ENCODE measurements at regions not wholly inside any gene's neighbourhood (a gene's known extent, or its start where the extent isn't known, plus 50 kb on each side); places are given as distances from the start of the nearest gene placed in this dataset.

- Histone ChIP-seq H3K9me3 (ENCODE audit: control insufficient read depth, low read length) (no peaks in the 10 kb centered on the region), H3K4me3 (ENCODE audit: low read length) (no peak overlapping the region), H3K4me1 (ENCODE audit: control insufficient read depth, insufficient read depth, low read length) (no peaks in the 10 kb centered on the region), H3K27me3 (ENCODE audit: control insufficient read depth, insufficient read depth) (no peaks in the 10 kb centered on the region), H3K27ac (ENCODE audit: low read length) (no peak overlapping the region)
- intact Hi-C loops (cut with DNase I) = no loop called here
- ATAC-seq (peak; percentile 29 to 37), DNase-seq (peak; percentile 47 to 83 (median 78))
- 9% methylated on average over 7 of the region's 7 CpGs for WGBS
Measured at GRCh38 chr9:124180557-124180956, 77.2 kb upstream of the NEK6 start.

- ATAC-seq (no peak), DNase-seq (no peak)
- intact Hi-C loops (cut with DNase I) = no loop called here
- Histone ChIP-seq H3K4me3 (ENCODE audit: low read length) (no peak overlapping the region), H3K27me3 (ENCODE audit: control insufficient read depth, insufficient read depth) (no peaks in the 10 kb centered on the region), H3K9me3 (ENCODE audit: control insufficient read depth, low read length) (no peaks in the 10 kb centered on the region), H3K4me1 (ENCODE audit: control insufficient read depth, insufficient read depth, low read length) (no peaks in the 10 kb centered on the region), H3K27ac (ENCODE audit: low read length) (no peak overlapping the region)
- WGBS = 65% methylated on average over 5 of the region's 5 CpGs
Measured at GRCh38 chr9:124182741-124183140, 75.0 kb upstream of the NEK6 start.

- 96% methylated on average over 3 of the region's 3 CpGs for WGBS
- Histone ChIP-seq H3K4me1 (ENCODE audit: control insufficient read depth, insufficient read depth, low read length) (no peaks in the 10 kb centered on the region), H3K27ac (ENCODE audit: low read length) (no peak overlapping the region), H3K4me3 (ENCODE audit: low read length) (no peak overlapping the region), H3K27me3 (ENCODE audit: control insufficient read depth, insufficient read depth) (no peaks in the 10 kb centered on the region), H3K9me3 (ENCODE audit: control insufficient read depth, low read length) (no peaks in the 10 kb centered on the region)
- ATAC-seq = no peak
- no peak for DNase-seq
- intact Hi-C loops (cut with DNase I) = no loop called here
Measured at GRCh38 chr9:124183772-124184171, 74.0 kb upstream of the NEK6 start.

GRCh38 chr9:124185413-124185812 is 72.3 kb upstream of the NEK6 start:
- DNase-seq (no peak), ATAC-seq (no peak)
- H3K27ac ChIP-seq (ENCODE audit: low read length) = no peak overlapping the region
- no peaks in the 10 kb centered on the region for H3K27me3 ChIP-seq (ENCODE audit: control insufficient read depth, insufficient read depth)
- intact Hi-C loops (cut with DNase I) = no loop called here
- no peaks in the 10 kb centered on the region for H3K9me3 ChIP-seq (ENCODE audit: control insufficient read depth, low read length)
- H3K4me3 ChIP-seq (ENCODE audit: low read length) = no peak overlapping the region
- 93% methylated on average over 5 of the region's 5 CpGs for WGBS
- no peaks in the 10 kb centered on the region for H3K4me1 ChIP-seq (ENCODE audit: control insufficient read depth, insufficient read depth, low read length)

- Histone ChIP-seq H3K27me3 (ENCODE audit: control insufficient read depth, insufficient read depth) (no peaks in the 10 kb centered on the region), H3K9me3 (ENCODE audit: control insufficient read depth, low read length) (no peaks in the 10 kb centered on the region), H3K4me3 (ENCODE audit: low read length) (no peak overlapping the region), H3K27ac (ENCODE audit: low read length) (no peak overlapping the region), H3K4me1 (ENCODE audit: control insufficient read depth, insufficient read depth, low read length) (no peaks in the 10 kb centered on the region)
- intact Hi-C loops (cut with DNase I) = no loop called here
- WGBS = 66% methylated on average over 3 of the region's 3 CpGs
- DNase-seq (no peak), ATAC-seq (no peak)
Measured at GRCh38 chr9:124187311-124187710, 70.4 kb upstream of the NEK6 start.

GRCh38 chr9:124188331-124189110 is 69.2 kb upstream of the NEK6 start:
- 76% methylated on average over 3 of the region's 3 CpGs for WGBS
- no peak for DNase-seq

GRCh38 chr9:124190761-124191160 is 67.0 kb upstream of the NEK6 start:
- WGBS = 77% methylated on average over 10 of the region's 10 CpGs
- no peak for ATAC-seq

More at GRCh38 chr9:124188331-124189110, 69.2 kb upstream of the NEK6 start:
- H3K4me1 ChIP-seq (ENCODE audit: control insufficient read depth, insufficient read depth, low read length) = no peaks in the 10 kb centered on the region
- no peak for ATAC-seq
- H3K27me3 ChIP-seq (ENCODE audit: control insufficient read depth, insufficient read depth) = no peaks in the 10 kb centered on the region
- no peak overlapping the region for H3K27ac ChIP-seq (ENCODE audit: low read length)
- intact Hi-C loops (cut with DNase I) = no loop called here
- no peak overlapping the region for H3K4me3 ChIP-seq (ENCODE audit: low read length)
- no peaks in the 10 kb centered on the region for H3K9me3 ChIP-seq (ENCODE audit: control insufficient read depth, low read length)

GRCh38 chr9:124191691-124192395 is 65.9 kb upstream of the NEK6 start:
- H3K27me3 ChIP-seq (ENCODE audit: control insufficient read depth, insufficient read depth) = no peaks in the 10 kb centered on the region
- WGBS = 91% methylated on average over 6 of the region's 6 CpGs
- H3K9me3 ChIP-seq (ENCODE audit: control insufficient read depth, low read length) = no peaks in the 10 kb centered on the region
- DNase-seq (no peak), ATAC-seq (no peak)
- H3K4me1 ChIP-seq (ENCODE audit: control insufficient read depth, insufficient read depth, low read length) = no peaks in the 10 kb centered on the region
- no peak overlapping the region for H3K27ac ChIP-seq (ENCODE audit: low read length)
- intact Hi-C loops (cut with DNase I) = no loop called here
- no peak overlapping the region for H3K4me3 ChIP-seq (ENCODE audit: low read length)

More at GRCh38 chr9:124190761-124191160, 67.0 kb upstream of the NEK6 start:
- no peak overlapping the region for H3K4me3 ChIP-seq (ENCODE audit: low read length)
- H3K27me3 ChIP-seq (ENCODE audit: control insufficient read depth, insufficient read depth) = no peaks in the 10 kb centered on the region
- no peaks in the 10 kb centered on the region for H3K4me1 ChIP-seq (ENCODE audit: control insufficient read depth, insufficient read depth, low read length)
- intact Hi-C loops (cut with DNase I) = no loop called here
- H3K27ac ChIP-seq (ENCODE audit: low read length) = no peak overlapping the region
- no peak for DNase-seq
- no peaks in the 10 kb centered on the region for H3K9me3 ChIP-seq (ENCODE audit: control insufficient read depth, low read length)

GRCh38 chr9:124196814-124197176 is 61.0 kb upstream of the NEK6 start:
- intact Hi-C loops (cut with DNase I) = no loop called here
- Histone ChIP-seq H3K27ac (ENCODE audit: low read length) (no peak overlapping the region), H3K4me3 (ENCODE audit: low read length) (no peak overlapping the region), H3K9me3 (ENCODE audit: control insufficient read depth, low read length) (no peaks in the 10 kb centered on the region), H3K27me3 (ENCODE audit: control insufficient read depth, insufficient read depth) (no peaks in the 10 kb centered on the region), H3K4me1 (ENCODE audit: control insufficient read depth, insufficient read depth, low read length) (no peaks in the 10 kb centered on the region)
- ATAC-seq (no peak), DNase-seq (no peak)
- 84% methylated on average over 2 of the region's 2 CpGs for WGBS

GRCh38 chr9:124197177-124198095 is 60.3 kb upstream of the NEK6 start:
- 80% methylated on average over 14 of the region's 14 CpGs for WGBS
- H3K27me3 ChIP-seq (ENCODE audit: control insufficient read depth, insufficient read depth) = no peaks in the 10 kb centered on the region
- ATAC-seq = peak; percentile 25 to 62
- no peak overlapping the region for H3K27ac ChIP-seq (ENCODE audit: low read length)
- H3K4me1 ChIP-seq (ENCODE audit: control insufficient read depth, insufficient read depth, low read length) = no peaks in the 10 kb centered on the region
- H3K9me3 ChIP-seq (ENCODE audit: control insufficient read depth, low read length) = no peaks in the 10 kb centered on the region
- intact Hi-C loops (cut with DNase I) = no loop called here
- peak in 1 of 3 donors; percentile 56 for DNase-seq
- no peak overlapping the region for H3K4me3 ChIP-seq (ENCODE audit: low read length)

- Histone ChIP-seq H3K4me1 (ENCODE audit: control insufficient read depth, insufficient read depth, low read length) (no peaks in the 10 kb centered on the region), H3K27ac (ENCODE audit: low read length) (no peak overlapping the region), H3K27me3 (ENCODE audit: control insufficient read depth, insufficient read depth) (no peaks in the 10 kb centered on the region), H3K9me3 (ENCODE audit: control insufficient read depth, low read length) (no peaks in the 10 kb centered on the region), H3K4me3 (ENCODE audit: low read length) (no peak overlapping the region)
- DNase-seq = no peak
- intact Hi-C loops (cut with DNase I) = no loop called here
- no peak for ATAC-seq
- 94% methylated on average over 5 of the region's 5 CpGs for WGBS
Measured at GRCh38 chr9:124198331-124198730, 59.4 kb upstream of the NEK6 start.
